ENCODE measurements at regions not wholly inside any gene's neighbourhood (a gene's known extent, or its start where the extent isn't known, plus 50 kb on each side); places are given as distances from the start of the nearest gene placed in this dataset.

DNA sequence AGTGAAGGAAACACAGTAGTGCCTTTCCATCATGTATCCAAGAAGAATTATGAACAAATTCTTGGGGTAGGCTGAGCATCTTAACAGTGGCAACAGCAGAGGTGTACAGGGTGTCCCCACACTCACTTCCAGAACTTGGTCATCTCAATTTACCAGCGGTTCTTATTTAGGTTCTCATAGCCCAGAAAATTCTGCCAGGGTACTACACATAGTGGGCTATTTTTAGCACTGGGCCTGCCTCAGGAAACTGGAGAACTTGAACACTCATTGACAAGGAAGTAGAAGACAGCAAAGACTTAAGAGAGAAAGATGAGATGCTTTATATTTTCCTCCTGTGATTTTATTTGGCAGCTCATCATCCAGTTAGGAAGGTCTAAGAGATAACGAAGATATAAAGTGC is 71.8 kb upstream of the PHIP start:
- H3K56ac ChIP-seq (replicated peaks; ENCODE audit: insufficient read length, low read depth, low read length), result no peak overlapping the region
- H3K14ac ChIP-seq (ENCODE audit: insufficient read length), result no peak overlapping the region
- FAIRE-seq (no peak), DNase-seq (ENCODE audit: low read depth in 1 of 2, low spot score in 2 of 2) (no peak)
- H4K91ac ChIP-seq (replicated peaks; ENCODE audit: insufficient read length, low read length), result no peak overlapping the region
- H3K36me3 ChIP-seq (ENCODE audit: control insufficient read depth in 2 of 4, insufficient read depth in 4 of 4, low read length in 3 of 4), result no peaks in the 10 kb centered on the region
- WGBS, 2 experiments (ENCODE audit: extremely low coverage in 1 of 2, insufficient coverage in 1 of 2, insufficient read length in 1 of 2, insufficient replicate concordance in 2 of 2, low coverage in 1 of 2, low lambda C conversion rate in 2 of 2, missing lambda C conversion rate in 1 of 2), result 90% methylated on average over 2 of the region's 2 CpGs; no CpG with 5 or more reads in 1 of the 2 experiments
- H4K5ac ChIP-seq (ENCODE audit: insufficient read length, low read depth, low read length), result no peak overlapping the region
- H2AFZ ChIP-seq (ENCODE audit: low read length), result peak overlapping the region; percentile 96
- H3K9me3 ChIP-seq (ENCODE audit: insufficient read depth in 2 of 2, low read depth in 1 of 2, low read length in 1 of 2), result no peaks in the 10 kb centered on the region
- H3K4ac ChIP-seq (replicated peaks; ENCODE audit: insufficient read length, low read depth, low read length), result peak overlapping the region; percentile 24
- H3K27me3 ChIP-seq (replicated peaks in 1 of 4; ENCODE audit: control insufficient read depth in 3 of 4, extremely low read depth in 1 of 4, insufficient read depth in 3 of 4, low read length in 3 of 4), result no peaks in the 10 kb centered on the region
- H3K23me2 ChIP-seq (ENCODE audit: low read depth, low read length), result no peaks in the 10 kb centered on the region
- H2BK120ac ChIP-seq (replicated peaks; ENCODE audit: low read depth, low read length), result peak overlapping the region; percentile 29
- H3K4me1 ChIP-seq (replicated peaks in 1 of 4; ENCODE audit: control insufficient read depth in 3 of 4, insufficient read depth in 4 of 4, low read length in 3 of 4), result peaks cover 3 to 34% (median 16%) of the 10 kb centered on the region in 4 experiments; a peak in 6 of 7 replicates
- POLR2A ChIA-PET (ENCODE audit: partially characterized antibody), result no interaction called here
- no peak overlapping the region; the same call in 1 of the 2 replicates for H2BK12ac ChIP-seq (ENCODE audit: low read depth, low read length)
- H2BK20ac ChIP-seq (ENCODE audit: low read length), result peak overlapping the region; percentile 49
- H2BK5ac ChIP-seq (ENCODE audit: low read depth, low read length), result peak overlapping the region; percentile 8; the same call in 1 of the 2 replicates
- CTCF ChIA-PET (ENCODE audit: partially characterized antibody), result interaction anchor here (1.2 kb wide), 1 partner anchor 22 kb away, joined by 3 read pairs; no protein-coding TSS in a partner anchor
- H3K79me1 ChIP-seq (ENCODE audit: low read depth, low read length), result no peaks in the 10 kb centered on the region
- no peak overlapping the region for H2AK5ac ChIP-seq (ENCODE audit: low read depth, low read length)
- no peak overlapping the region for H2BK15ac ChIP-seq (ENCODE audit: low read length)
- no peak overlapping the region for H4K8ac ChIP-seq (ENCODE audit: extremely low read depth, insufficient read depth, low read length)
- H3K9ac ChIP-seq (replicated peaks in 1 of 4; ENCODE audit: extremely low read depth in 1 of 4, low read depth in 3 of 4, low read length in 3 of 4), result no peak overlapping the region
- no peak overlapping the region for H3K27ac ChIP-seq (ENCODE audit: low read depth, low read length)
- H3K79me2 ChIP-seq (ENCODE audit: control insufficient read depth in 1 of 2, insufficient read depth in 2 of 2, low read length in 2 of 2), result no peaks in the 10 kb centered on the region
- H3K23ac ChIP-seq (ENCODE audit: insufficient read length), result no peak overlapping the region
- H3K18ac ChIP-seq (ENCODE audit: extremely low read depth, low read length), result no peak overlapping the region
- H3K4me3 ChIP-seq (ENCODE audit: extremely low read depth in 1 of 4, insufficient read depth in 2 of 4, low read depth in 3 of 4, low read length in 4 of 4), result 0 out of 8 replicates have a peak overlapping the region, but pooled peaks of 1 of the 4 experiments have one; percentile 4
- no peak overlapping the region; a peak in 1 of 4 replicates for H3K4me2 ChIP-seq (ENCODE audit: insufficient read depth in 1 of 2, low read depth in 2 of 2, low read length in 2 of 2)
- H4K20me1 ChIP-seq (replicated peaks in 1 of 2; ENCODE audit: control insufficient read depth in 1 of 2, insufficient read depth in 2 of 2, low read length in 2 of 2), result no peaks in the 10 kb centered on the region
- no peak for TF ChIP-seq NRF1 (IDR thresholded peaks at IDR 0.05; ENCODE audit: low read depth, low read length)
